ENCODE measurements at regions not wholly inside any gene's neighbourhood (a gene's known extent, or its start where the extent isn't known, plus 50 kb on each side); places are given as distances from the start of the nearest gene placed in this dataset.
A peak's percentile ranks its signal among the peaks of the same experiment; 100 is the strongest.

GRCh38 chr9:106056328-106056727, 362.0 kb downstream of the TMEM38B start:
- DNase-seq (ENCODE audit: low read depth in 4 of 6, low spot score in 6 of 6), result no peak
- H3K4me1 ChIP-seq (ENCODE audit: control insufficient read depth, insufficient read depth, low read length), result no peaks in the 10 kb centered on the region
- H3K27me3 ChIP-seq (ENCODE audit: control insufficient read depth, insufficient read depth, low read length), result no peaks in the 10 kb centered on the region
- peaks cover 2% of the 10 kb centered on the region for H3K9me3 ChIP-seq (ENCODE audit: control insufficient read depth, insufficient read depth, low read length)
- H3K27ac ChIP-seq (ENCODE audit: low read depth, low read length), result no peak overlapping the region
- H3K4me3 ChIP-seq (ENCODE audit: low read depth, low read length), result no peak overlapping the region
- no peaks in the 10 kb centered on the region for H3K36me3 ChIP-seq (ENCODE audit: control insufficient read depth, insufficient read depth, low read length)

GRCh38 chr9:106058460-106058859, 364.1 kb downstream of the TMEM38B start:
- peaks cover 2% of the 10 kb centered on the region for H3K9me3 ChIP-seq (ENCODE audit: control insufficient read depth, insufficient read depth, low read length)
- no peak for DNase-seq (ENCODE audit: low read depth in 4 of 6, low spot score in 6 of 6)
- no peaks in the 10 kb centered on the region for H3K27me3 ChIP-seq (ENCODE audit: control insufficient read depth, insufficient read depth, low read length)
- H3K36me3 ChIP-seq (ENCODE audit: control insufficient read depth, insufficient read depth, low read length), result no peaks in the 10 kb centered on the region
- no peak overlapping the region for H3K27ac ChIP-seq (ENCODE audit: low read depth, low read length)
- no peak overlapping the region for H3K4me3 ChIP-seq (ENCODE audit: low read depth, low read length)
- WGBS (ENCODE audit: insufficient coverage), result 96% methylated on average over 8 of the region's 8 CpGs
- no peaks in the 10 kb centered on the region for H3K4me1 ChIP-seq (ENCODE audit: control insufficient read depth, insufficient read depth, low read length)

DNA sequence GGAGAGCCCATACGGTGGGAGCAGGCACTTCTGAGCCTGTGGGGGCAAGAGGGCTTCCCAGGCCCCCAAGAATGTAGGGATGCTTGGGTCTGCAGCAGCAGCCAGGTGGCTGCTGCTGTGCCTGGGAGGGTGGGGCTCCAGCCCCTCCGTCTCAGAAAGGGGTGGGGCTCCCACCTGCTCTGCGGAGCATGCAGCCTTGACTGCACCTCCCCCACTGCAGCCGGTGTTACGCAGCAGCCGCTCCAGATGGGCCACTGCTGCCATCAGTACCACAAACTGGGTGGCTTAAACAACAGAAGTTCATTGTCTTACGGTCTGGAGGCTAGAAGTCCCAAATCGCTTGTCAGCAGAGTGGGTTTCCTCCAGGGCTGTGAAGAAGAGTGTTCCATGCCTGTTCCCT, 365.5 kb downstream of the TMEM38B start:
- Histone ChIP-seq H3K4me3 (ENCODE audit: low read depth, low read length) (no peak overlapping the region), H3K27ac (ENCODE audit: low read depth, low read length) (no peak overlapping the region), H3K27me3 (ENCODE audit: control insufficient read depth, insufficient read depth, low read length) (no peaks in the 10 kb centered on the region), H3K4me1 (ENCODE audit: control insufficient read depth, insufficient read depth, low read length) (no peaks in the 10 kb centered on the region), H3K36me3 (ENCODE audit: control insufficient read depth, insufficient read depth, low read length) (no peaks in the 10 kb centered on the region), H3K9me3 (ENCODE audit: control insufficient read depth, insufficient read depth, low read length) (peaks cover 2% of the 10 kb centered on the region)
- DNase-seq (ENCODE audit: low read depth in 4 of 6, low spot score in 6 of 6), result no peak
- WGBS (ENCODE audit: insufficient coverage), result 86% methylated on average over 8 of the region's 8 CpGs

DNA sequence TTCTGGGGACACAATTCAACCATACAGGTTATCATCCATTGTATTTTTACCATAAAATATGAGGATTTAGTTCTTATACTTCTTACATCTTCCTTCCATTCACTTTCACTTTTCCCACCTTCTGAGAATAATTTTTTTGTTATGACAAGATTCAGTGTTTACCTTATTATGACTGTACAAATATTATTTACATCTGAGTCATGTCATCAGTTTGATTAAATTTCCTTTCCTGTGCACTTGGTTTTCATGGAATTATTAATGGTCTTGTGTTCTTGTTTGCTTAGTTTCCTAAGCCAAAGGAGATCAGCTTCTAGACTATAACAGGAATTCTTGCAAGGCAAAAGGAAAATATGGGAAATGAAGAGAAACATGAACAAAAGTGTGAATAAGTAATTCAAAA, 366.5 kb downstream of the TMEM38B start:
- H3K4me1 ChIP-seq (ENCODE audit: control insufficient read depth, insufficient read depth, low read length), result no peaks in the 10 kb centered on the region
- H3K27me3 ChIP-seq (ENCODE audit: control insufficient read depth, insufficient read depth, low read length), result no peaks in the 10 kb centered on the region
- H3K4me3 ChIP-seq (ENCODE audit: low read depth, low read length), result no peak overlapping the region
- DNase-seq (ENCODE audit: low read depth in 4 of 6, low spot score in 6 of 6), result no peak
- H3K9me3 ChIP-seq (ENCODE audit: control insufficient read depth, insufficient read depth, low read length), result peaks cover 2% of the 10 kb centered on the region
- H3K36me3 ChIP-seq (ENCODE audit: control insufficient read depth, insufficient read depth, low read length), result no peaks in the 10 kb centered on the region
- H3K27ac ChIP-seq (ENCODE audit: low read depth, low read length), result no peak overlapping the region

GRCh38 chr9:106062250-106062649, 367.9 kb downstream of the TMEM38B start:
- no peaks in the 10 kb centered on the region for H3K36me3 ChIP-seq (ENCODE audit: control insufficient read depth, insufficient read depth, low read length)

DNA sequence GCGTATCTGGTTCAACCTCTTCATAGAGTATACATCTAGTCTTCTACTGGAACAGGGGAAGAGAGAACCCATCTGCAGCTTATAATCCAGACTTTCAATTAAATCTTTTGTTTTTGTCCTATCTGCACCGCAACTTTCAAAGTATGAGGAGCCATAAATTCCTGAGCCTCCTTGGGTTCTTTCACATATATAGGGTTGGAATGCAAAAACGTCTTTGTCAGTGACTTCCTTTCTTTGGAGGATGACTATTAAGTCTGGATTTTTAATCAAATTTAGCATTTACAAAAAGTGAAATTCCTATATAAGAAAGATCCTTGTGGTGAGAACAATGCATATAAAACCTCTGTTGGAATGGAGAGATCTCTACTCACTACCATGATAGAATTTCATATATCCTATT, 370.8 kb downstream of the TMEM38B start:
- DNase-seq (ENCODE audit: low read depth in 4 of 6, low spot score in 6 of 6), result no peak
- H3K27ac ChIP-seq (ENCODE audit: low read depth, low read length), result no peak overlapping the region
- no peaks in the 10 kb centered on the region for H3K36me3 ChIP-seq (ENCODE audit: control insufficient read depth, insufficient read depth, low read length)
- H3K4me3 ChIP-seq (ENCODE audit: low read depth, low read length), result no peak overlapping the region
- no CpG with 5 or more reads among the region's 3 CpGs for WGBS (ENCODE audit: insufficient coverage)
- no peaks in the 10 kb centered on the region for H3K27me3 ChIP-seq (ENCODE audit: control insufficient read depth, insufficient read depth, low read length)
- no peaks in the 10 kb centered on the region for H3K4me1 ChIP-seq (ENCODE audit: control insufficient read depth, insufficient read depth, low read length)
- no peaks in the 10 kb centered on the region for H3K9me3 ChIP-seq (ENCODE audit: control insufficient read depth, insufficient read depth, low read length)

More at GRCh38 chr9:106062250-106062649, 367.9 kb downstream of the TMEM38B start:
- no peak for DNase-seq (ENCODE audit: low read depth in 4 of 6, low spot score in 6 of 6)
- peaks cover 2% of the 10 kb centered on the region for H3K9me3 ChIP-seq (ENCODE audit: control insufficient read depth, insufficient read depth, low read length)
- H3K4me3 ChIP-seq (ENCODE audit: low read depth, low read length), result no peak overlapping the region
- H3K4me1 ChIP-seq (ENCODE audit: control insufficient read depth, insufficient read depth, low read length), result no peaks in the 10 kb centered on the region
- no peak overlapping the region for H3K27ac ChIP-seq (ENCODE audit: low read depth, low read length)
- no peaks in the 10 kb centered on the region for H3K27me3 ChIP-seq (ENCODE audit: control insufficient read depth, insufficient read depth, low read length)

DNA sequence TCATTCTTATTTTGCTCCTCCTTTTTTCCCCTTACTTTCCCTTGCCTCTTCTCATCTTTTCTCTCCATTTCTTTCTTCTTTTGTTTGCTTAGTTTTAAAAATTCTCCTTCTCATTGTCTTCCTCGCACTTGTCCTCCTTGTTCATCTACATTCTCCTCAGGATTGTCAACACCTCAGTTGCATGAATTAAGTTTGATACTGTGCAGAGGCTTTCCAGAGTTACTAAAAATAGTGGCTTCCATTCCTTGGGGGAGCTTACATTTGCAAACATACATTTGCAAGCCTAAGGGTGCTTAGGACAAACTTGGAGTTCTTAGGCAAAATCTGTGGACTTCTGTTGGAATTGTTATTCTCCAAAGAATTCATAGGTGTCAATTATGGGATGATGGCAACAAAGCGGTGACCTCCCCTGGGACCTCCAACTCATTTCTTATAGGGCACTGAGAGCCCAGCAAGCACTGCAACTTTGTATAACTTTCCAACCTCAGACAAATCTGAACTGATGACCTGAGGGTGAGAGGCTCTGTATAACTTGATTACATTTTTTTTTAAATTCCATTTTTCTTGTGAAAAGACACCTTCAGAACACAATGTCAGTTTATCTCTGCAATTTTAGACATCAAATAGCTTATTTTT, 371.4 kb downstream of the TMEM38B start:
- no peaks in the 10 kb centered on the region for H3K9me3 ChIP-seq (ENCODE audit: control insufficient read depth, insufficient read depth, low read length)
- no CpG with 5 or more reads among the region's 2 CpGs for WGBS (ENCODE audit: insufficient coverage)
- H3K27me3 ChIP-seq (ENCODE audit: control insufficient read depth, insufficient read depth, low read length), result no peaks in the 10 kb centered on the region
- DNase-seq (ENCODE audit: low read depth in 4 of 6, low spot score in 6 of 6), result no peak
- no peak overlapping the region for H3K27ac ChIP-seq (ENCODE audit: low read depth, low read length)
- no peaks in the 10 kb centered on the region for H3K4me1 ChIP-seq (ENCODE audit: control insufficient read depth, insufficient read depth, low read length)
- no peaks in the 10 kb centered on the region for H3K36me3 ChIP-seq (ENCODE audit: control insufficient read depth, insufficient read depth, low read length)
- H3K4me3 ChIP-seq (ENCODE audit: low read depth, low read length), result no peak overlapping the region

DNA sequence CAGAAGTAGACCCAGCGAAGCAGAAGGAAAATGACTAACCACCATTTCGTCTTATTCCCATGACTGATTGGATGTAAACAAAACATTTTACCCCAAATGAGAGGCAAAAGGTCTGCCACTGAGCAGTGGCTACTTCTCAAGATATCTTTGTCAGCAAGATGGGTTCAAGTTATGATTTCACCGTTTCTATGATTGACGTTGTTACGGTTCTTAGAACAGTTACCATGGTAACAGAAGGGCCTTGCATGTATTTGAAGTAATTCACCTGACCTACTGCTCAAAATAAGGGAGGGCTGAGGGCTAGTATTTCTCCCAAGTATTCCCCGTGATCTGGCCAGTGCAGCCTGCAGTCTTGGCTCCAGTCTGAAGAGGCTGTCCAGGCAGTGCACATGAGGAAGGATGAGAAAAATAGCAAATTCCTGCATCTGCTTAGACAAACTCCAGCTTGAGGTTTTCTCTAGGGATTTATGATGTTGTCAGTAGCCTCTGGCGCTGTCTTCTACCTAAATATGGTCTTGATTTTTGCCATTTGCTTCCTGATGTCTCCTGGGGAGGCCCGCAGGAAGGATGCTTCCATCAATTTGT, 372.7 kb downstream of the TMEM38B start:
- H3K36me3 ChIP-seq (ENCODE audit: control insufficient read depth, insufficient read depth, low read length), result no peaks in the 10 kb centered on the region
- H3K27ac ChIP-seq (ENCODE audit: low read depth, low read length), result no peak overlapping the region
- H3K4me1 ChIP-seq (ENCODE audit: control insufficient read depth, insufficient read depth, low read length), result no peaks in the 10 kb centered on the region
- peak in 2 of 6 donors; percentile 16 to 74 for DNase-seq (ENCODE audit: low read depth in 4 of 6, low spot score in 6 of 6)
- H3K4me3 ChIP-seq (ENCODE audit: low read depth, low read length), result no peak overlapping the region
- H3K27me3 ChIP-seq (ENCODE audit: control insufficient read depth, insufficient read depth, low read length), result no peaks in the 10 kb centered on the region
- no peaks in the 10 kb centered on the region for H3K9me3 ChIP-seq (ENCODE audit: control insufficient read depth, insufficient read depth, low read length)
- 93% methylated on average over 7 of the region's 8 CpGs for WGBS (ENCODE audit: insufficient coverage)

GRCh38 chr9:106069241-106069640, 374.9 kb downstream of the TMEM38B start:
- no peak overlapping the region for H3K27ac ChIP-seq (ENCODE audit: low read depth, low read length)
- H3K36me3 ChIP-seq (ENCODE audit: control insufficient read depth, insufficient read depth, low read length), result no peaks in the 10 kb centered on the region
- no peaks in the 10 kb centered on the region for H3K9me3 ChIP-seq (ENCODE audit: control insufficient read depth, insufficient read depth, low read length)
- no peak for DNase-seq (ENCODE audit: low read depth in 4 of 6, low spot score in 6 of 6)
- no peak overlapping the region for H3K4me3 ChIP-seq (ENCODE audit: low read depth, low read length)
- no CpG with 5 or more reads among the region's 2 CpGs for WGBS (ENCODE audit: insufficient coverage)
- H3K27me3 ChIP-seq (ENCODE audit: control insufficient read depth, insufficient read depth, low read length), result no peaks in the 10 kb centered on the region
- no peaks in the 10 kb centered on the region for H3K4me1 ChIP-seq (ENCODE audit: control insufficient read depth, insufficient read depth, low read length)

- Histone ChIP-seq H3K4me1 (ENCODE audit: control insufficient read depth, insufficient read depth, low read length) (no peaks in the 10 kb centered on the region), H3K27ac (ENCODE audit: low read depth, low read length) (no peak overlapping the region), H3K9me3 (ENCODE audit: control insufficient read depth, insufficient read depth, low read length) (no peaks in the 10 kb centered on the region), H3K27me3 (ENCODE audit: control insufficient read depth, insufficient read depth, low read length) (no peaks in the 10 kb centered on the region), H3K4me3 (ENCODE audit: low read depth, low read length) (no peak overlapping the region), H3K36me3 (ENCODE audit: control insufficient read depth, insufficient read depth, low read length) (no peaks in the 10 kb centered on the region)
- no peak for DNase-seq (ENCODE audit: low read depth in 4 of 6, low spot score in 6 of 6)
- WGBS (ENCODE audit: insufficient coverage), result no CpG with 5 or more reads among the region's 1 CpG
These were observed 378.1 kb downstream of the TMEM38B start for GRCh38 chr9:106072421-106072820.

All from spinal cord (tissue), 9 donors.